H1 (cell line): ENCODE measurements at regions not wholly inside any gene's neighbourhood (a gene's known extent, or its start where the extent isn't known, plus 50 kb on each side); places are given as distances from the start of the nearest gene placed in this dataset.

Experiments used
- CTCF ChIA-PET: fragments of 300-600 bp; sonication (Branson Sonifier 250); formaldehyde crosslinking; loops from one replicate; lab custom pipeline; 2021; ENCODE audit not compliant: partially characterized antibody; lab: Charles Lee
- POLR2A ChIA-PET: fragments of 300-600 bp; sonication (Branson Sonifier 250); formaldehyde crosslinking; loops from one replicate; lab custom pipeline; 2021; ENCODE audit warnings: inconsistent platforms; ENCODE audit not compliant: partially characterized antibody; lab: Charles Lee
- DNase-seq, 2 experiments: peaks; one replicate each; pipeline versions ENCODE4 v3.0.0 to v3.0.0-alpha.2; 2010 to 2022; ENCODE audit warnings: low spot score in 2 of 2, low read depth in 1 of 2, mixed read lengths in 1 of 2
- FAIRE-seq: peaks from 2 replicates; lab custom pipeline; 2011; peaks lifted over from hg19 to GRCh38; lab: Jason Lieb, UNC
- H2AFZ ChIP-seq: 2 replicates; pipeline ENCODE4 v1.8.1; 2012; ENCODE audit warnings: low read length, inconsistent platforms
- H2AK5ac ChIP-seq: 2 replicates; pipeline ENCODE4 v1.6.1; 2013; ENCODE audit warnings: low read depth, low read length
- H2BK120ac ChIP-seq: replicated peaks from 2 replicates; pipeline ENCODE3; 2013; ENCODE audit warnings: low read depth, low read length, inconsistent platforms
- H2BK12ac ChIP-seq: 2 replicates; pipeline ENCODE4 v1.6.1; 2013; ENCODE audit warnings: low read depth, low read length
- H2BK15ac ChIP-seq: 2 replicates; pipeline ENCODE4 v1.6.1; 2013; ENCODE audit warnings: low read length
- H2BK20ac ChIP-seq: 2 replicates; pipeline ENCODE4 v1.6.1; 2013; ENCODE audit warnings: low read length
- H2BK5ac ChIP-seq: 2 replicates; pipeline ENCODE4 v1.6.1; 2013; ENCODE audit warnings: low read depth, low read length
- H3K14ac ChIP-seq: 2 replicates; pipeline ENCODE4 v1.6.1; 2013; ENCODE audit warnings: inconsistent platforms; ENCODE audit not compliant: insufficient read length
- H3K18ac ChIP-seq: 2 replicates; pipeline ENCODE4 v1.6.1; 2013; ENCODE audit warnings: low read length; ENCODE audit errors: extremely low read depth
- H3K23ac ChIP-seq: 2 replicates; pipeline ENCODE4 v1.6.1; 2013; ENCODE audit warnings: inconsistent platforms; ENCODE audit not compliant: insufficient read length
- H3K23me2 ChIP-seq: 2 replicates; pipeline ENCODE4 v1.6.1; 2013; ENCODE audit warnings: low read depth, low read length
- H3K27ac ChIP-seq: 2 replicates; pipeline ENCODE4 v1.6.1; 2011; ENCODE audit warnings: low read depth, low read length, inconsistent platforms
- H3K27me3 ChIP-seq, 4 experiments: replicated peaks in 1 of 4; 1 replicate in 1 of 4; 2 replicates in 3 of 4; pipeline versions ENCODE4 v1.6.1 to v1.8.1; 2011 to 2013; ENCODE audit warnings: low read length in 3 of 4, mild to moderate bottlenecking in 3 of 4, inconsistent platforms in 2 of 4, mixed read lengths in 2 of 4, moderate library complexity in 1 of 4; ENCODE audit not compliant: control insufficient read depth in 3 of 4, insufficient read depth in 3 of 4; ENCODE audit errors: extremely low read depth in 1 of 4
- H3K36me3 ChIP-seq, 4 experiments: 2 replicates each; pipeline versions ENCODE4 v1.6.1 to v1.8.1; 2011 to 2013; ENCODE audit warnings: mild to moderate bottlenecking in 4 of 4, low read length in 3 of 4, moderate library complexity in 2 of 4, control low read depth in 1 of 4, inconsistent platforms in 1 of 4; ENCODE audit not compliant: insufficient read depth in 4 of 4, control insufficient read depth in 2 of 4
- H3K4ac ChIP-seq: replicated peaks from 2 replicates; pipeline ENCODE3; 2013; ENCODE audit warnings: low read length, low read depth, mixed read lengths, inconsistent platforms; ENCODE audit not compliant: insufficient read length
- H3K4me1 ChIP-seq, 4 experiments: replicated peaks in 1 of 4; 1 replicate in 1 of 4; 2 replicates in 3 of 4; pipeline versions ENCODE4 v1.6.1 to v1.8.1; 2011 to 2013; ENCODE audit warnings: low read length in 3 of 4, inconsistent platforms in 2 of 4, mixed read lengths in 1 of 4; ENCODE audit not compliant: insufficient read depth in 4 of 4, control insufficient read depth in 3 of 4
- H3K4me2 ChIP-seq, 2 experiments: 2 replicates each; pipeline versions ENCODE4 v1.6.1 to v1.8.1; 2011 to 2013; ENCODE audit warnings: low read depth in 2 of 2, low read length in 2 of 2, control low read depth in 1 of 2, inconsistent platforms in 1 of 2, mild to moderate bottlenecking in 1 of 2; ENCODE audit not compliant: insufficient read depth in 1 of 2
- H3K4me3 ChIP-seq, 4 experiments: fragments of 200-600, 300-600 bp in 1 of 4; sonication (generic), shearing (Covaris generic), sonication (Bioruptor Twin) in 1 of 4; 2 replicates each; pipeline versions ENCODE4 v1.5.1 to v1.8.1; 2011 to 2016; ENCODE audit warnings: low read length in 4 of 4, low read depth in 3 of 4, control low read depth in 2 of 4, inconsistent platforms in 2 of 4, mild to moderate bottlenecking in 2 of 4, mixed read lengths in 1 of 4, moderate library complexity in 1 of 4; ENCODE audit not compliant: insufficient read depth in 2 of 4; ENCODE audit errors: extremely low read depth in 1 of 4
- H3K56ac ChIP-seq: replicated peaks from 2 replicates; pipeline ENCODE3; 2013; ENCODE audit warnings: low read depth, mild to moderate bottlenecking, mixed read lengths, low read length, inconsistent platforms; ENCODE audit not compliant: insufficient read length
- H3K79me1 ChIP-seq: 2 replicates; pipeline ENCODE4 v1.6.1; 2013; ENCODE audit warnings: low read depth, low read length, control low read depth
- H3K79me2 ChIP-seq, 2 experiments: 2 replicates each; pipeline versions ENCODE4 v1.6.1 to v1.8.1; 2012 to 2013; ENCODE audit warnings: low read length in 2 of 2, mild to moderate bottlenecking in 2 of 2, inconsistent platforms in 1 of 2; ENCODE audit not compliant: insufficient read depth in 2 of 2, control insufficient read depth in 1 of 2
- H3K9ac ChIP-seq, 4 experiments: replicated peaks in 1 of 4; 1 replicate in 1 of 4; 2 replicates in 3 of 4; pipeline versions ENCODE4 v1.6.1 to v1.8.1; 2011 to 2013; ENCODE audit warnings: low read depth in 3 of 4, low read length in 3 of 4, control low read depth in 2 of 4, mild to moderate bottlenecking in 2 of 4, moderate library complexity in 2 of 4, inconsistent platforms in 1 of 4; ENCODE audit errors: extremely low read depth in 1 of 4
- H3K9me3 ChIP-seq, 2 experiments: 2 replicates each; pipeline versions ENCODE4 v1.6.1 to v1.8.1; 2012 to 2013; ENCODE audit warnings: mild to moderate bottlenecking in 2 of 2, moderate library complexity in 2 of 2, control low read depth in 1 of 2, inconsistent platforms in 1 of 2, low read depth in 1 of 2, low read length in 1 of 2, mixed read lengths in 1 of 2; ENCODE audit not compliant: insufficient read depth in 2 of 2
- H4K20me1 ChIP-seq, 2 experiments: replicated peaks in 1 of 2; 2 replicates each; pipeline versions ENCODE3 to v1.8.1; 2011 to 2013; ENCODE audit warnings: inconsistent platforms in 2 of 2, low read length in 2 of 2, mild to moderate bottlenecking in 1 of 2; ENCODE audit not compliant: insufficient read depth in 2 of 2, control insufficient read depth in 1 of 2
- H4K5ac ChIP-seq: 2 replicates; pipeline ENCODE4 v1.6.1; 2013; ENCODE audit warnings: low read length, low read depth, mixed read lengths, inconsistent platforms; ENCODE audit not compliant: insufficient read length
- H4K8ac ChIP-seq: 2 replicates; pipeline ENCODE4 v1.8.0; 2013; ENCODE audit warnings: mild to moderate bottlenecking, moderate library complexity, low read length, inconsistent platforms; ENCODE audit not compliant: insufficient read depth; ENCODE audit errors: extremely low read depth
- H4K91ac ChIP-seq: replicated peaks from 2 replicates; pipeline ENCODE3; 2013; ENCODE audit warnings: low read length, mixed read lengths, inconsistent platforms; ENCODE audit not compliant: insufficient read length
- BACH1 ChIP-seq: IDR thresholded peaks from 2 replicates; pipeline ENCODE4 v1.6.1; 2012; ENCODE audit warnings: low read length, improper control_type of control experiment
- CEBPB ChIP-seq: IDR thresholded peaks from 2 replicates; pipeline ENCODE4 v1.6.1; 2012; ENCODE audit warnings: low read depth, low read length
- CTBP2 ChIP-seq: IDR thresholded peaks from 2 replicates; pipeline ENCODE4 v1.7.0; 2011; ENCODE audit warnings: borderline replicate concordance, mild to moderate bottlenecking, moderate library complexity, mixed read lengths, low read length; ENCODE audit not compliant: insufficient read depth, insufficient read length
- CTCF ChIP-seq, 3 experiments: IDR thresholded peaks; 1 replicate in 2 of 3; 2 replicates in 1 of 3; pipeline versions ENCODE4 v1.5.1 to v1.6.1; 2011; ENCODE audit warnings: low read length in 3 of 3, mild to moderate bottlenecking in 3 of 3, inconsistent platforms in 2 of 3, low read depth in 1 of 3, moderate library complexity in 1 of 3; ENCODE audit not compliant: insufficient read depth in 1 of 3; ENCODE audit errors: control extremely low read depth in 1 of 3
- GABPA ChIP-seq: IDR thresholded peaks from 2 replicates; pipeline ENCODE4 v1.6.1; 2011; ENCODE audit warnings: mild to moderate bottlenecking, low read length, moderate library complexity, borderline replicate concordance; ENCODE audit not compliant: insufficient read depth
- KDM4A ChIP-seq: IDR thresholded peaks from one replicate; pipeline ENCODE4 v1.7.1; 2012; ENCODE audit warnings: low read depth, mild to moderate bottlenecking, moderate library complexity, low read length, inconsistent platforms; ENCODE audit not compliant: severe bottlenecking
- POU5F1 ChIP-seq: IDR thresholded peaks from 2 replicates; pipeline ENCODE4 v1.6.1; 2011; ENCODE audit warnings: low read depth, mild to moderate bottlenecking, low read length, moderate library complexity
- SP2 ChIP-seq: IDR thresholded peaks from 2 replicates; pipeline ENCODE4 v1.6.1; 2012; ENCODE audit warnings: mild to moderate bottlenecking, low read length, inconsistent platforms
- SUZ12 ChIP-seq: fragments of 200-600 bp; sonication (generic); IDR thresholded peaks from 2 replicates; pipeline ENCODE4 v1.6.1; 2012; ENCODE audit warnings: mild to moderate bottlenecking, inconsistent platforms, low read length, moderate library complexity, mixed read lengths
- TAF7 ChIP-seq: optimal IDR thresholded peaks from 2 replicates; pipeline ENCODE3; 2011; ENCODE audit warnings: low read depth, mild to moderate bottlenecking, inconsistent platforms, low read length, moderate library complexity, borderline replicate concordance
- USF2 ChIP-seq: IDR thresholded peaks from 2 replicates; pipeline ENCODE4 v1.6.1; 2011; ENCODE audit warnings: low read length, improper control_type of control experiment
- WGBS, 2 experiments: shearing (Covaris generic) in 1 of 2; methylation state at CpG; one replicate each; pipeline versions ENCODE4 v1.1.6 to v1.1.7; 2013 to 2015; ENCODE audit warnings: low lambda C conversion rate in 2 of 2, mixed read lengths in 2 of 2, inconsistent platforms in 1 of 2, low coverage in 1 of 2, missing lambda C conversion rate in 1 of 2; ENCODE audit not compliant: insufficient replicate concordance in 2 of 2, insufficient coverage in 1 of 2, insufficient read length in 1 of 2; ENCODE audit errors: extremely low coverage in 1 of 2, missing lambda C conversion rate in 1 of 2; 5-methylcytosine and 5-hydroxymethylcytosine counted together

GRCh38 chr3:145892869-145893268 lies 268.1 kb downstream of the PLOD2 start:
- 89% methylated on average over 3 of the region's 3 CpGs; no CpG with 5 or more reads in 1 of the 2 experiments for WGBS, 2 experiments
- DNase-seq (no peak), FAIRE-seq (no peak)
- Histone ChIP-seq H2AK5ac (no peak overlapping the region), H4K8ac (no peak overlapping the region), H3K27me3 (no peaks in the 10 kb centered on the region), H2BK12ac (no peak overlapping the region), H3K79me2 (no peaks in the 10 kb centered on the region), H4K91ac (no peak overlapping the region), H2BK20ac (no peak overlapping the region), H3K23me2 (no peaks in the 10 kb centered on the region), H3K27ac (no peak overlapping the region), H2BK15ac (no peak overlapping the region), H3K4me2 (no peak overlapping the region), H3K14ac (no peak overlapping the region), H3K36me3 (no peaks in the 10 kb centered on the region), H3K23ac (no peak overlapping the region), H2BK5ac (no peak overlapping the region), H3K79me1 (no peaks in the 10 kb centered on the region), H2AFZ (0 out of 2 replicates have a peak overlapping the region, but pooled peaks have one; percentile 52), H2BK120ac (no peak overlapping the region), H3K18ac (no peak overlapping the region), H3K4me3 (no peak overlapping the region), H4K5ac (no peak overlapping the region), H3K9me3 (no peaks in the 10 kb centered on the region), H3K4me1 (no peaks in the 10 kb centered on the region; a peak in 1 of 7 replicates), H3K9ac (no peak overlapping the region), H3K4ac (no peak overlapping the region), H3K56ac (no peak overlapping the region), H4K20me1 (no peaks in the 10 kb centered on the region)
- CTCF ChIA-PET, result no interaction called here
- POLR2A ChIA-PET, result no interaction called here
- TF ChIP-seq GABPA (no peak), TAF7 (no peak), CEBPB (no peak), POU5F1 (no peak), USF2 (no peak), BACH1 (no peak), SUZ12 (no peak), KDM4A (no peak), CTCF (IDR thresholded peaks at IDR 0.05; ENCODE audit: control extremely low read depth in 1 of 3, insufficient read depth in 1 of 3, low read depth in 1 of 3, low read length in 3 of 3) (no peak), SP2 (no peak), CTBP2 (no peak)
